T-helper 1 cell treated with Interleukin-12 subunit alpha and Interleukin-12 subunit beta and Interleukin-4 antibody, amounts not matched to agents 30 μg/mL and 1 μg/mL, for 36 hours (primary cell): ENCODE measurements at regions not wholly inside any gene's neighbourhood (a gene's known extent, or its start where the extent isn't known, plus 50 kb on each side); places are given as distances from the start of the nearest gene placed in this dataset.

Experiments used
- H3K27ac Mint-ChIP-seq: one replicate; pipeline ENCODE4 v1.8.0; 2021; ENCODE audit warnings: mild to moderate bottlenecking, mixed read lengths
- H3K27me3 Mint-ChIP-seq: one replicate; pipeline ENCODE4 v1.8.0; 2021; ENCODE audit warnings: low read depth, mixed read lengths
- H3K36me3 Mint-ChIP-seq: one replicate; pipeline ENCODE4 v1.8.0; 2021; ENCODE audit warnings: low read depth, mixed read lengths
- H3K4me1 Mint-ChIP-seq: one replicate; pipeline ENCODE4 v1.8.0; 2021; ENCODE audit warnings: low read depth, mixed read lengths
- H3K4me3 Mint-ChIP-seq: one replicate; pipeline ENCODE4 v1.8.0; 2021; ENCODE audit warnings: mild to moderate bottlenecking, moderate library complexity, mixed read lengths
- H3K9me3 Mint-ChIP-seq: one replicate; pipeline ENCODE4 v1.8.0; 2021; ENCODE audit warnings: mixed read lengths

- H3K4me1 Mint-ChIP-seq, result no peaks in the 10 kb centered on the region
- H3K36me3 Mint-ChIP-seq, result no peaks in the 10 kb centered on the region
- no peak overlapping the region for H3K4me3 Mint-ChIP-seq
- H3K27ac Mint-ChIP-seq, result no peak overlapping the region
- no peaks in the 10 kb centered on the region for H3K9me3 Mint-ChIP-seq
- H3K27me3 Mint-ChIP-seq, result no peaks in the 10 kb centered on the region
Observed at GRCh38 chr3:68210635-68211034, 556.2 kb upstream of the SUCLG2 start.

GRCh38 chr3:68207327-68207726 is 552.9 kb upstream of the SUCLG2 start:
- H3K27ac Mint-ChIP-seq, result no peak overlapping the region
- H3K4me1 Mint-ChIP-seq, result no peaks in the 10 kb centered on the region
- no peak overlapping the region for H3K4me3 Mint-ChIP-seq
- peaks cover 8% of the 10 kb centered on the region for H3K9me3 Mint-ChIP-seq
- H3K27me3 Mint-ChIP-seq, result no peaks in the 10 kb centered on the region
- no peaks in the 10 kb centered on the region for H3K36me3 Mint-ChIP-seq

- Mint-ChIP-seq H3K9me3 (peaks cover 9% of the 10 kb centered on the region), H3K4me3 (no peak overlapping the region), H3K36me3 (no peaks in the 10 kb centered on the region)
Observed at GRCh38 chr3:68206524-68207117, 552.2 kb upstream of the SUCLG2 start.

GRCh38 chr3:68186733-68187132 is 532.3 kb upstream of the SUCLG2 start:
- H3K4me3 Mint-ChIP-seq, result no peak overlapping the region
- H3K36me3 Mint-ChIP-seq, result no peaks in the 10 kb centered on the region
- H3K9me3 Mint-ChIP-seq, result peaks cover 16% of the 10 kb centered on the region
- no peaks in the 10 kb centered on the region for H3K27me3 Mint-ChIP-seq
- no peak overlapping the region for H3K27ac Mint-ChIP-seq
- no peaks in the 10 kb centered on the region for H3K4me1 Mint-ChIP-seq

More at GRCh38 chr3:68206524-68207117, 552.2 kb upstream of the SUCLG2 start:
- H3K4me1 Mint-ChIP-seq, result no peaks in the 10 kb centered on the region
- no peak overlapping the region for H3K27ac Mint-ChIP-seq
- no peaks in the 10 kb centered on the region for H3K27me3 Mint-ChIP-seq

GRCh38 chr3:68176600-68176999 is 522.2 kb upstream of the SUCLG2 start:
- no peak overlapping the region for H3K27ac Mint-ChIP-seq
- peaks cover 44% of the 10 kb centered on the region for H3K9me3 Mint-ChIP-seq
- H3K36me3 Mint-ChIP-seq, result no peaks in the 10 kb centered on the region
- no peaks in the 10 kb centered on the region for H3K27me3 Mint-ChIP-seq
- H3K4me3 Mint-ChIP-seq, result no peak overlapping the region
- H3K4me1 Mint-ChIP-seq, result no peaks in the 10 kb centered on the region

- no peak overlapping the region for H3K4me3 Mint-ChIP-seq
- H3K27ac Mint-ChIP-seq, result no peak overlapping the region
- H3K27me3 Mint-ChIP-seq, result no peaks in the 10 kb centered on the region
- no peaks in the 10 kb centered on the region for H3K36me3 Mint-ChIP-seq
- H3K9me3 Mint-ChIP-seq, result peaks cover 53% of the 10 kb centered on the region
- no peaks in the 10 kb centered on the region for H3K4me1 Mint-ChIP-seq
Observed at GRCh38 chr3:68173012-68173634, 518.7 kb upstream of the SUCLG2 start.

- Mint-ChIP-seq H3K4me3 (no peak overlapping the region), H3K36me3 (no peaks in the 10 kb centered on the region), H3K9me3 (peaks cover 52% of the 10 kb centered on the region), H3K27me3 (no peaks in the 10 kb centered on the region), H3K4me1 (no peaks in the 10 kb centered on the region), H3K27ac (no peak overlapping the region)
Observed at GRCh38 chr3:68172039-68172438, 517.6 kb upstream of the SUCLG2 start.

GRCh38 chr3:68163968-68164367 is 509.6 kb upstream of the SUCLG2 start:
- Mint-ChIP-seq H3K4me1 (no peaks in the 10 kb centered on the region), H3K27ac (no peak overlapping the region), H3K36me3 (no peaks in the 10 kb centered on the region), H3K9me3 (peaks cover 4% of the 10 kb centered on the region), H3K27me3 (no peaks in the 10 kb centered on the region), H3K4me3 (no peak overlapping the region)

- no peaks in the 10 kb centered on the region for H3K4me1 Mint-ChIP-seq
- H3K4me3 Mint-ChIP-seq, result no peak overlapping the region
- H3K36me3 Mint-ChIP-seq, result no peaks in the 10 kb centered on the region
- no peak overlapping the region for H3K27ac Mint-ChIP-seq
- peaks cover 7% of the 10 kb centered on the region for H3K9me3 Mint-ChIP-seq
- no peaks in the 10 kb centered on the region for H3K27me3 Mint-ChIP-seq
Observed at GRCh38 chr3:68163062-68163461, 508.6 kb upstream of the SUCLG2 start.

- peaks cover 7% of the 10 kb centered on the region for H3K9me3 Mint-ChIP-seq
Observed at GRCh38 chr3:68162644-68163043, 508.2 kb upstream of the SUCLG2 start.

GRCh38 chr3:68151359-68151758 is 496.9 kb upstream of the SUCLG2 start:
- H3K27me3 Mint-ChIP-seq, result no peaks in the 10 kb centered on the region
- no peak overlapping the region for H3K27ac Mint-ChIP-seq
- H3K4me3 Mint-ChIP-seq, result no peak overlapping the region
- no peaks in the 10 kb centered on the region for H3K36me3 Mint-ChIP-seq
- H3K4me1 Mint-ChIP-seq, result no peaks in the 10 kb centered on the region
- H3K9me3 Mint-ChIP-seq, result peaks cover 3% of the 10 kb centered on the region

More at GRCh38 chr3:68162644-68163043, 508.2 kb upstream of the SUCLG2 start:
- Mint-ChIP-seq H3K4me1 (no peaks in the 10 kb centered on the region), H3K36me3 (no peaks in the 10 kb centered on the region), H3K4me3 (no peak overlapping the region), H3K27me3 (no peaks in the 10 kb centered on the region), H3K27ac (no peak overlapping the region)

GRCh38 chr3:68148447-68148846 is 494.0 kb upstream of the SUCLG2 start:
- no peaks in the 10 kb centered on the region for H3K27me3 Mint-ChIP-seq
- no peaks in the 10 kb centered on the region for H3K36me3 Mint-ChIP-seq
- H3K4me3 Mint-ChIP-seq, result no peak overlapping the region
- peaks cover 4% of the 10 kb centered on the region for H3K9me3 Mint-ChIP-seq
- H3K27ac Mint-ChIP-seq, result no peak overlapping the region
- H3K4me1 Mint-ChIP-seq, result no peaks in the 10 kb centered on the region

GRCh38 chr3:68142441-68142840 is 488.0 kb upstream of the SUCLG2 start:
- Mint-ChIP-seq H3K36me3 (no peaks in the 10 kb centered on the region), H3K9me3 (peaks cover 9% of the 10 kb centered on the region), H3K4me3 (no peak overlapping the region), H3K4me1 (no peaks in the 10 kb centered on the region), H3K27ac (no peak overlapping the region), H3K27me3 (no peaks in the 10 kb centered on the region)

- no peak overlapping the region for H3K27ac Mint-ChIP-seq
- no peaks in the 10 kb centered on the region for H3K4me1 Mint-ChIP-seq
- H3K4me3 Mint-ChIP-seq, result no peak overlapping the region
- no peaks in the 10 kb centered on the region for H3K36me3 Mint-ChIP-seq
- peaks cover 9% of the 10 kb centered on the region for H3K9me3 Mint-ChIP-seq
- no peaks in the 10 kb centered on the region for H3K27me3 Mint-ChIP-seq
Observed at GRCh38 chr3:68139897-68140296, 485.5 kb upstream of the SUCLG2 start.

GRCh38 chr3:68136411-68136810 is 482.0 kb upstream of the SUCLG2 start:
- Mint-ChIP-seq H3K27me3 (no peaks in the 10 kb centered on the region), H3K9me3 (peaks cover 12% of the 10 kb centered on the region), H3K27ac (no peak overlapping the region), H3K36me3 (no peaks in the 10 kb centered on the region), H3K4me3 (no peak overlapping the region), H3K4me1 (no peaks in the 10 kb centered on the region)
